GM20431 (cell line): ENCODE measurements at regions not wholly inside any gene's neighbourhood (a gene's known extent, or its start where the extent isn't known, plus 50 kb on each side); places are given as distances from the start of the nearest gene placed in this dataset.

ENCODE experiments used
- in situ Hi-C: fragments of 300-500 bp; cut with MseI, MboI; formaldehyde crosslinking; loops from one replicate; pipeline ENCODE4 v1.15.0; 2020; ENCODE audit warnings: low sequenced_read_pairs; ENCODE audit not compliant: unreplicated experiment

- in situ Hi-C loops = no loop called here
These were observed 541.1 kb downstream of the AACS start for GRCh38 chr12:125606312-125606711.

- in situ Hi-C loops = no loop called here
These were observed 545.1 kb downstream of the AACS start for GRCh38 chr12:125610292-125610691.

- in situ Hi-C loops = no loop called here
These were observed 545.7 kb downstream of the AACS start for GRCh38 chr12:125610971-125611370.

- in situ Hi-C loops = no loop called here
These were observed 548.8 kb downstream of the AACS start for GRCh38 chr12:125614058-125614457.

GRCh38 chr12:125619723-125620122, 554.5 kb downstream of the AACS start:
- in situ Hi-C loops = no loop called here

- in situ Hi-C loops = no loop called here
These were observed 568.5 kb downstream of the AACS start for GRCh38 chr12:125633686-125634085.

- in situ Hi-C loops = no loop called here
These were observed 569.6 kb downstream of the AACS start for GRCh38 chr12:125634813-125635212.

GRCh38 chr12:125639826-125640225, 574.6 kb downstream of the AACS start:
- in situ Hi-C loops = no loop called here

- in situ Hi-C loops = no loop called here
These were observed 577.8 kb downstream of the AACS start for GRCh38 chr12:125643055-125643454.

GRCh38 chr12:125645724-125646123, 580.5 kb downstream of the AACS start:
- in situ Hi-C loops = no loop called here

- in situ Hi-C loops = no loop called here
These were observed 585.4 kb downstream of the AACS start for GRCh38 chr12:125650587-125650986.

- in situ Hi-C loops = no loop called here
These were observed 586.4 kb downstream of the AACS start for GRCh38 chr12:125651625-125652024.

- in situ Hi-C loops = no loop called here
These were observed 587.4 kb downstream of the AACS start for GRCh38 chr12:125652681-125653080.

- in situ Hi-C loops = no loop called here
These were observed 592.4 kb downstream of the AACS start for GRCh38 chr12:125657681-125658080.

- in situ Hi-C loops = no loop called here
These were observed 609.5 kb downstream of the AACS start for GRCh38 chr12:125674554-125675338.

GRCh38 chr12:125676366-125676765, 611.1 kb downstream of the AACS start:
- in situ Hi-C loops = no loop called here

GRCh38 chr12:125677829-125678228, 612.6 kb downstream of the AACS start:
- in situ Hi-C loops = no loop called here

GRCh38 chr12:125678589-125678993, 613.4 kb downstream of the AACS start:
- in situ Hi-C loops = no loop called here

- in situ Hi-C loops = no loop called here
These were observed 618.6 kb downstream of the AACS start for GRCh38 chr12:125683748-125684381.

- in situ Hi-C loops = no loop called here
These were observed 619.9 kb downstream of the AACS start for GRCh38 chr12:125684968-125685790.

- in situ Hi-C loops = no loop called here
These were observed 620.7 kb downstream of the AACS start for GRCh38 chr12:125685915-125686314.
